ENCODE measurements at regions not wholly inside any gene's neighbourhood (a gene's known extent, or its start where the extent isn't known, plus 50 kb on each side); places are given as distances from the start of the nearest gene placed in this dataset.

GRCh38 chr17:73997059-73997458 lies 206.4 kb upstream of the RPL38 start:
- TF ChIP-seq CTCF (IDR thresholded peaks at IDR 0.05; ENCODE audit: insufficient read depth, low read depth, low read length), result no peak
- DNase-seq (ENCODE audit: low read depth), result no peak
- H3K36me3 ChIP-seq (ENCODE audit: control insufficient read depth, insufficient read depth, low read length), result no peaks in the 10 kb centered on the region
- H3K4me3 ChIP-seq (ENCODE audit: low read depth, low read length), result no peak overlapping the region
- CTCF ChIA-PET, result no interaction called here
- POLR2A ChIA-PET, result no interaction called here
- no peaks in the 10 kb centered on the region for H3K27me3 ChIP-seq (ENCODE audit: control insufficient read depth, insufficient read depth, low read length)

GRCh38 chr17:73998249-73998648 lies 205.2 kb upstream of the RPL38 start:
- no peak for TF ChIP-seq CTCF (IDR thresholded peaks at IDR 0.05; ENCODE audit: insufficient read depth, low read depth, low read length)
- Histone ChIP-seq H3K36me3 (ENCODE audit: control insufficient read depth, insufficient read depth, low read length) (no peaks in the 10 kb centered on the region), H3K27me3 (ENCODE audit: control insufficient read depth, insufficient read depth, low read length) (no peaks in the 10 kb centered on the region), H3K4me3 (ENCODE audit: low read depth, low read length) (no peak overlapping the region)
- ChIA-PET CTCF (no interaction called here), POLR2A (no interaction called here)
- no peak for DNase-seq (ENCODE audit: low read depth)

GRCh38 chr17:73998653-73999645 lies 204.5 kb upstream of the RPL38 start:
- no peaks in the 10 kb centered on the region for H3K27me3 ChIP-seq (ENCODE audit: control insufficient read depth, insufficient read depth, low read length)
- no peak overlapping the region for H3K4me3 ChIP-seq (ENCODE audit: low read depth, low read length)
- H3K36me3 ChIP-seq (ENCODE audit: control insufficient read depth, insufficient read depth, low read length), result no peaks in the 10 kb centered on the region
- POLR2A ChIA-PET, result no interaction called here
- peak; percentile 36 for TF ChIP-seq CTCF (IDR thresholded peaks at IDR 0.05; ENCODE audit: insufficient read depth, low read depth, low read length)
- CTCF ChIA-PET, result no interaction called here
- no peak for DNase-seq (ENCODE audit: low read depth)

GRCh38 chr17:74001145-74001544 lies 202.3 kb upstream of the RPL38 start:
- Histone ChIP-seq H3K36me3 (ENCODE audit: control insufficient read depth, insufficient read depth, low read length) (no peaks in the 10 kb centered on the region), H3K4me3 (ENCODE audit: low read depth, low read length) (no peak overlapping the region), H3K27me3 (ENCODE audit: control insufficient read depth, insufficient read depth, low read length) (no peaks in the 10 kb centered on the region)
- DNase-seq (ENCODE audit: low read depth), result no peak
- no peak for TF ChIP-seq CTCF (IDR thresholded peaks at IDR 0.05; ENCODE audit: insufficient read depth, low read depth, low read length)
- POLR2A ChIA-PET, result no interaction called here
- CTCF ChIA-PET, result no interaction called here

GRCh38 chr17:74002241-74002640 lies 201.2 kb upstream of the RPL38 start:
- H3K36me3 ChIP-seq (ENCODE audit: control insufficient read depth, insufficient read depth, low read length), result no peaks in the 10 kb centered on the region
- POLR2A ChIA-PET, result no interaction called here
- H3K27me3 ChIP-seq (ENCODE audit: control insufficient read depth, insufficient read depth, low read length), result no peaks in the 10 kb centered on the region
- DNase-seq (ENCODE audit: low read depth), result no peak
- H3K4me3 ChIP-seq (ENCODE audit: low read depth, low read length), result no peak overlapping the region
- CTCF ChIA-PET, result no interaction called here
- no peak for TF ChIP-seq CTCF (IDR thresholded peaks at IDR 0.05; ENCODE audit: insufficient read depth, low read depth, low read length)
